DOHH2 (cell line): ENCODE measurements at regions not wholly inside any gene's neighbourhood (a gene's known extent, or its start where the extent isn't known, plus 50 kb on each side); places are given as distances from the start of the nearest gene placed in this dataset.

ENCODE experiments used
- H3F3A ChIP-seq: fragments of 200-600 bp; sonication (generic), shearing (Covaris generic); 2 replicates; pipeline ENCODE4 v1.6.0; 2016; ENCODE audit warnings: antibody characterized with exemption, mild to moderate bottlenecking; ENCODE audit not compliant: control insufficient read depth, insufficient read depth
- H3K27ac ChIP-seq: fragments of 200-600 bp; sonication (generic); 2 replicates; pipeline ENCODE4 v1.5.1; 2014; ENCODE audit warnings: low read depth, mild to moderate bottlenecking, low read length, moderate library complexity
- H3K27me3 ChIP-seq: fragments of 200-600 bp; sonication (generic); 2 replicates; pipeline ENCODE4 v1.6.1; 2014; ENCODE audit warnings: mild to moderate bottlenecking, low read length, mixed read lengths; ENCODE audit not compliant: control insufficient read depth
- H3K36me3 ChIP-seq: fragments of 200-600 bp; sonication (generic); 2 replicates; pipeline ENCODE4 v1.6.1; 2014; ENCODE audit warnings: mild to moderate bottlenecking, low read length, moderate library complexity, mixed read lengths; ENCODE audit not compliant: control insufficient read depth
- H3K4me1 ChIP-seq: fragments of 200-600 bp; sonication (generic); 2 replicates; pipeline ENCODE4 v1.6.1; 2014; ENCODE audit warnings: mild to moderate bottlenecking, low read length, mixed read lengths; ENCODE audit not compliant: control insufficient read depth
- H3K4me2 ChIP-seq: fragments of 200-600 bp; sonication (generic); 2 replicates; pipeline ENCODE4 v1.6.0; 2014; ENCODE audit warnings: mild to moderate bottlenecking, low read length, moderate library complexity
- H3K4me3 ChIP-seq: fragments of 200-600 bp; sonication (generic); 2 replicates; pipeline ENCODE4 v1.5.1; 2014; ENCODE audit warnings: mild to moderate bottlenecking, low read length, mixed read lengths
- H3K79me2 ChIP-seq: fragments of 200-600 bp; sonication (generic); 2 replicates; pipeline ENCODE4 v1.6.1; 2014; ENCODE audit warnings: mild to moderate bottlenecking, low read length, mixed read lengths; ENCODE audit not compliant: control insufficient read depth
- H3K9me2 ChIP-seq: fragments of 200-600 bp; sonication (generic); replicated peaks from 2 replicates; pipeline ENCODE4 v1.6.1; 2014; ENCODE audit warnings: mild to moderate bottlenecking, low read length, mixed read lengths; ENCODE audit not compliant: control insufficient read depth
- H3K9me3 ChIP-seq: fragments of 200-600 bp; sonication (generic); 2 replicates; pipeline ENCODE4 v1.6.1; 2014; ENCODE audit warnings: antibody characterized with exemption, low read length, mixed read lengths; ENCODE audit not compliant: control insufficient read depth, insufficient read depth
- H4K20me1 ChIP-seq: fragments of 200-600 bp; sonication (generic); 2 replicates; pipeline ENCODE4 v1.6.0; 2014; ENCODE audit warnings: low read depth, mild to moderate bottlenecking, antibody characterized with exemption, low read length, moderate library complexity; ENCODE audit not compliant: control insufficient read depth, insufficient read depth
- EZH2phosphoT487 ChIP-seq: fragments of 200-600 bp; sonication (generic); IDR thresholded peaks from 2 replicates; pipeline ENCODE4 v1.6.1; 2017; ENCODE audit warnings: borderline replicate concordance, mild to moderate bottlenecking, antibody characterized with exemption, low read length, moderate library complexity, mixed read lengths
- TF ChIP-seq, protein P1 (sequence below): fragments of 200-600 bp; sonication (generic); IDR thresholded peaks from one replicate; pipeline ENCODE4 v1.5.1; 2014; ENCODE audit warnings: antibody characterized with exemption, mild to moderate bottlenecking, low read depth, low read length; ENCODE audit not compliant: poor library complexity, severe bottlenecking

DNA sequence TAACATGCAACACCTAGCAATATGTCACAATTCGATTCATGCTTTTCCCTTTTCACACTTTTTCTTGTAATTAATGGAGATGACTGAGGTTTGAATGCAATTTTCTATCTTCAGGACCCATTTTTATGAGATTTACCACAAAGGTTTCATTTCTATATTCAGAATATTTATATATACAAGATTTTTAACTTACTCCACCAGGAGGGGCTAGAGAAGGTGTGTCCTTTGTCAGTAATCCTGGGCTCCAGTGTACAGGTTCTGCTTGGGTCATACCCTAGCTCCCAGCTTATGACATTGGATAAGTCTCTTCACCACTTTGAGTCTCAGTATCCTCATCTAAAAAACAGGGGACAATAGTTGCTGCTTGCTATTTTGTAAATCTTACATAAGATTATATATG lies 95.7 kb upstream of the SLC24A5 start:
- no peaks in the 10 kb centered on the region for H3K4me1 ChIP-seq
- H3K9me2 ChIP-seq, result no peaks in the 10 kb centered on the region
- H3K9me3 ChIP-seq, result no peaks in the 10 kb centered on the region
- H3K79me2 ChIP-seq, result no peaks in the 10 kb centered on the region
- no peak overlapping the region for H3K4me3 ChIP-seq
- no peak overlapping the region for H3K27ac ChIP-seq
- H4K20me1 ChIP-seq, result no peaks in the 10 kb centered on the region
- no peak overlapping the region for H3K4me2 ChIP-seq
- no peak for TF ChIP-seq EZH2phosphoT487
- TF ChIP-seq, protein P1, sequence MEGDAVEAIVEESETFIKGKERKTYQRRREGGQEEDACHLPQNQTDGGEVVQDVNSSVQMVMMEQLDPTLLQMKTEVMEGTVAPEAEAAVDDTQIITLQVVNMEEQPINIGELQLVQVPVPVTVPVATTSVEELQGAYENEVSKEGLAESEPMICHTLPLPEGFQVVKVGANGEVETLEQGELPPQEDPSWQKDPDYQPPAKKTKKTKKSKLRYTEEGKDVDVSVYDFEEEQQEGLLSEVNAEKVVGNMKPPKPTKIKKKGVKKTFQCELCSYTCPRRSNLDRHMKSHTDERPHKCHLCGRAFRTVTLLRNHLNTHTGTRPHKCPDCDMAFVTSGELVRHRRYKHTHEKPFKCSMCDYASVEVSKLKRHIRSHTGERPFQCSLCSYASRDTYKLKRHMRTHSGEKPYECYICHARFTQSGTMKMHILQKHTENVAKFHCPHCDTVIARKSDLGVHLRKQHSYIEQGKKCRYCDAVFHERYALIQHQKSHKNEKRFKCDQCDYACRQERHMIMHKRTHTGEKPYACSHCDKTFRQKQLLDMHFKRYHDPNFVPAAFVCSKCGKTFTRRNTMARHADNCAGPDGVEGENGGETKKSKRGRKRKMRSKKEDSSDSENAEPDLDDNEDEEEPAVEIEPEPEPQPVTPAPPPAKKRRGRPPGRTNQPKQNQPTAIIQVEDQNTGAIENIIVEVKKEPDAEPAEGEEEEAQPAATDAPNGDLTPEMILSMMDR, result no peak
- no peaks in the 10 kb centered on the region for H3F3A ChIP-seq
- H3K36me3 ChIP-seq, result no peaks in the 10 kb centered on the region
- no peaks in the 10 kb centered on the region for H3K27me3 ChIP-seq

DNA sequence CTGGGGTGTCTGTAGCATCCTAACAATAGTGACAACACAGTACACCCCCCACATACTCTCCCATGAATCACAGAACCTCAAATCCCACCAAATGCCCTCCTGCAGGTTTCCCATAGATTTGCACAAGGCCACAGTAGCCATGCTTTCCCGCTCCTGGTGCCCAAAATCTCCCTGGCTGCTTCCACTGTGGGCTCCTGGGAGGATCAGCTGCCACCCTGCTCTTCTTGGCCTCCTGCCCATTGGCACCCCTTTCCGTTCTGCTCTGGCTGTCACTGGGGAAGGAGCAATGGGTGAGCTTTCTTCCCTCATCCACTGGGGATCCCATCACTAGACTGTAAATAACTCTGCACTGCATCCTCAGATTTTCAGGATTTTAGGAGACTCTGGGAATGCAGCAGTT lies 92.1 kb upstream of the SLC24A5 start:
- Histone ChIP-seq H3K4me3 (no peak overlapping the region), H4K20me1 (no peaks in the 10 kb centered on the region), H3K4me1 (no peaks in the 10 kb centered on the region), H3K9me2 (no peaks in the 10 kb centered on the region), H3K9me3 (no peaks in the 10 kb centered on the region), H3K79me2 (no peaks in the 10 kb centered on the region), H3K27me3 (no peaks in the 10 kb centered on the region), H3K4me2 (no peak overlapping the region), H3K27ac (no peak overlapping the region), H3F3A (no peaks in the 10 kb centered on the region), H3K36me3 (no peaks in the 10 kb centered on the region)
- no peak for TF ChIP-seq EZH2phosphoT487

DNA sequence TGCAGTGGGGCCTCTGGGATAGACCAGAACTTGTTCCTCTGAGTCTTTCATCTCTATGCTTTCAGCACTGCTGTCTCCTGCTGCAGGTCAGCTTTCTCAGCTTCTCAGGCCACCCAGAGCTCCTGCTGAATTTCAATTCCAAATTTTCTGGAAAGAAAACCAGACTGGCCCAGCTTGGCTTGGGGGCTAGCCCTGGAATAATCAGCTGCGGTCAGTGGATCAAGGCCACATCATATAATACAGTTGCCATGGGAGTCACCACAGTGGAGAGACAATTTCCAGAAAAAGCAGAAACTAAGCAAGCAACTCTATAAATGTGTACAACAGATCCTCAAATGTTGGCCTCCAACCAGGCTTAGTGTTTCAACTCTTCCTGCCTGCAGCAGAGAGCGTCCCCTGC lies 91.1 kb upstream of the SLC24A5 start:
- no peak overlapping the region for H3K4me2 ChIP-seq
- H3K9me2 ChIP-seq, result no peaks in the 10 kb centered on the region
- no peaks in the 10 kb centered on the region for H4K20me1 ChIP-seq
- no peaks in the 10 kb centered on the region for H3K4me1 ChIP-seq
- TF ChIP-seq, protein P1, result no peak
- TF ChIP-seq EZH2phosphoT487, result no peak
- H3K27ac ChIP-seq, result no peak overlapping the region
- no peaks in the 10 kb centered on the region for H3K36me3 ChIP-seq
- H3F3A ChIP-seq, result no peaks in the 10 kb centered on the region
- no peak overlapping the region for H3K4me3 ChIP-seq
- H3K9me3 ChIP-seq, result no peaks in the 10 kb centered on the region
- no peaks in the 10 kb centered on the region for H3K27me3 ChIP-seq
- no peaks in the 10 kb centered on the region for H3K79me2 ChIP-seq

DNA sequence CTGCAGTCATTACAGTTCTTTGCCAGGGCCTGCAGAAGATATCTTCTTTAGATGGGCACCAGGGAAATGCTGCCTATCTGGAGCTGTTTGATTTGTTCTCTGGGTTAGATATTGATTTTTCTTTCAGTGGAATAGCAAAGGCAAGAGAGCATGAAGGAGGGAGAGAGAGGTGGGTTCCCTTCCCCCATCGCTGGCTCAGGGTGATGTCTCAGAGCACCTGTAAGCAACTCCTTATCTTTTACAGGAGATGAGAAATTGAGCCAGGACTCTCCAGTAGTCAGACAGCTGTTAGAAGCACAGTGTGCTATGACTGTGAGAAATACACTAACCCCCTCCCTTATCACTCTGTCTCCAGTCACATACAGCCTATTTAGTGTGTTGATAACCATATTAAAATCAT lies 89.3 kb upstream of the SLC24A5 start:
- no peaks in the 10 kb centered on the region for H3K9me2 ChIP-seq
- H3K9me3 ChIP-seq, result no peaks in the 10 kb centered on the region
- no peaks in the 10 kb centered on the region for H3F3A ChIP-seq
- H3K4me3 ChIP-seq, result no peak overlapping the region
- no peak overlapping the region for H3K4me2 ChIP-seq
- TF ChIP-seq, protein P1, result no peak
- TF ChIP-seq EZH2phosphoT487, result no peak
- H3K27ac ChIP-seq, result no peak overlapping the region
- no peaks in the 10 kb centered on the region for H3K27me3 ChIP-seq
- no peaks in the 10 kb centered on the region for H3K79me2 ChIP-seq
- H3K4me1 ChIP-seq, result no peaks in the 10 kb centered on the region
- no peaks in the 10 kb centered on the region for H4K20me1 ChIP-seq
- H3K36me3 ChIP-seq, result no peaks in the 10 kb centered on the region
